Astrocyte of the spinal cord (primary cell): ENCODE measurements at regions not wholly inside any gene's neighbourhood (a gene's known extent, or its start where the extent isn't known, plus 50 kb on each side); places are given as distances from the start of the nearest gene placed in this dataset.
"Not testable (repeated sequence)": the region's sequence is repeated elsewhere in the genome, so short reads cannot be mapped to it uniquely, and the experiment has no call there.

Source experiments
- DNase-seq: peaks from one replicate; pipeline ENCODE4 v3.0.0; 2011; ENCODE audit warnings: low read depth, low spot score
- H3K4me3 ChIP-seq: 2 replicates; pipeline ENCODE4 v1.5.1; 2011; ENCODE audit warnings: low read depth, mild to moderate bottlenecking, low read length, moderate library complexity
- CTCF ChIP-seq: IDR thresholded peaks from 2 replicates; pipeline ENCODE4 v1.5.1; 2012; ENCODE audit warnings: low read depth, mild to moderate bottlenecking, low read length, inconsistent platforms
- in situ Hi-C: cut with HindIII; loops from 2 replicates; pipeline ENCODE4 v1.10.0; 2017; ENCODE audit warnings: low sequenced_read_pairs

- no peak for TF ChIP-seq CTCF
- in situ Hi-C loops, result no loop called here
Measured at GRCh38 chr3:27557411-27557810, 73.2 kb upstream of the SLC4A7 start.

GRCh38 chr3:27556887-27557286 is 72.7 kb upstream of the SLC4A7 start:
- DNase-seq, result peak; percentile 49
- no peak for TF ChIP-seq CTCF
- no peak overlapping the region for H3K4me3 ChIP-seq
- in situ Hi-C loops, result no loop called here

More at GRCh38 chr3:27557411-27557810, 73.2 kb upstream of the SLC4A7 start:
- H3K4me3 ChIP-seq, result no peak overlapping the region
- no peak for DNase-seq

- TF ChIP-seq CTCF, result no peak
- no peak for DNase-seq
- in situ Hi-C loops, result no loop called here
- H3K4me3 ChIP-seq, result no peak overlapping the region
Measured at GRCh38 chr3:27554706-27555105, 70.5 kb upstream of the SLC4A7 start.

- no peak for DNase-seq
Measured at GRCh38 chr3:27553886-27554540, 69.8 kb upstream of the SLC4A7 start.

GRCh38 chr3:27552708-27553107 is 68.5 kb upstream of the SLC4A7 start:
- in situ Hi-C loops, result not testable (repeated sequence)

More at GRCh38 chr3:27553886-27554540, 69.8 kb upstream of the SLC4A7 start:
- in situ Hi-C loops, result no loop called here
- no peak for TF ChIP-seq CTCF
- H3K4me3 ChIP-seq, result no peak overlapping the region

GRCh38 chr3:27551413-27551812 is 67.2 kb upstream of the SLC4A7 start:
- in situ Hi-C loops, DNase-seq: not testable (repeated sequence)

More at GRCh38 chr3:27552708-27553107, 68.5 kb upstream of the SLC4A7 start:
- not testable (repeated sequence) for H3K4me3 ChIP-seq
- DNase-seq, result peak; percentile 60

GRCh38 chr3:27545061-27545460 is 60.9 kb upstream of the SLC4A7 start:
- in situ Hi-C loops, result no loop called here
- no peak for DNase-seq
- no peak for TF ChIP-seq CTCF
- H3K4me3 ChIP-seq, result no peak overlapping the region

More at GRCh38 chr3:27551413-27551812, 67.2 kb upstream of the SLC4A7 start:
- H3K4me3 ChIP-seq, result not testable (repeated sequence)
